ENCODE measurements at regions not wholly inside any gene's neighbourhood (a gene's known extent, or its start where the extent isn't known, plus 50 kb on each side); places are given as distances from the start of the nearest gene placed in this dataset.

DNA sequence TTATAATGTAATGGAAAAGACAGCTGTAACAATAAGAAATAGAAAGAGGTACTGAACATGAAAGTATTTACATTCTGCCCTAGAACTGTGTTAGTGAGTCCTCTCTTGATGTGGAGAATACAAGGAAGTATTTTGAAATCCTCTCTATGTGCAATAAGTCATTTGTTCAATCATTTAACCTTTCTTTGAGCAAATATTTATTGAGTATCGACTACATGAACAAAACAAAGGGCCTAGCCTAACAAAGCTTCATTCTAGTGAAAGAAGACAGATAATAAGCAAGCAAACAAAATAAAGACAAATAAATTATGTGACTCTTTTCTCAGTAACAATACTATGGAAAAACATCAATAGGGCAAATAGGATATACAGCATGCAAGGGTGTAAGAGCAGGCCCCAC is 354.9 kb upstream of the ATP11B start:
- no peak for DNase-seq
- no peaks in the 10 kb centered on the region for H3K27me3 ChIP-seq (replicated peaks)
- H3K27ac ChIP-seq = no peak overlapping the region
- no peak overlapping the region for H3K4me3 ChIP-seq (ENCODE audit: low read depth, low read length)
- H3K36me3 ChIP-seq (replicated peaks) = no peaks in the 10 kb centered on the region
- in situ Hi-C loops (cut with HindIII; ENCODE audit: low pct_ligation_motif_present, low sequenced_read_pairs) = no loop called here
- TF ChIP-seq, protein P1, sequence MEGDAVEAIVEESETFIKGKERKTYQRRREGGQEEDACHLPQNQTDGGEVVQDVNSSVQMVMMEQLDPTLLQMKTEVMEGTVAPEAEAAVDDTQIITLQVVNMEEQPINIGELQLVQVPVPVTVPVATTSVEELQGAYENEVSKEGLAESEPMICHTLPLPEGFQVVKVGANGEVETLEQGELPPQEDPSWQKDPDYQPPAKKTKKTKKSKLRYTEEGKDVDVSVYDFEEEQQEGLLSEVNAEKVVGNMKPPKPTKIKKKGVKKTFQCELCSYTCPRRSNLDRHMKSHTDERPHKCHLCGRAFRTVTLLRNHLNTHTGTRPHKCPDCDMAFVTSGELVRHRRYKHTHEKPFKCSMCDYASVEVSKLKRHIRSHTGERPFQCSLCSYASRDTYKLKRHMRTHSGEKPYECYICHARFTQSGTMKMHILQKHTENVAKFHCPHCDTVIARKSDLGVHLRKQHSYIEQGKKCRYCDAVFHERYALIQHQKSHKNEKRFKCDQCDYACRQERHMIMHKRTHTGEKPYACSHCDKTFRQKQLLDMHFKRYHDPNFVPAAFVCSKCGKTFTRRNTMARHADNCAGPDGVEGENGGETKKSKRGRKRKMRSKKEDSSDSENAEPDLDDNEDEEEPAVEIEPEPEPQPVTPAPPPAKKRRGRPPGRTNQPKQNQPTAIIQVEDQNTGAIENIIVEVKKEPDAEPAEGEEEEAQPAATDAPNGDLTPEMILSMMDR (IDR thresholded peaks at IDR 0.05; ENCODE audit: low read depth, low read length, missing control alignments) = no peak

DNA sequence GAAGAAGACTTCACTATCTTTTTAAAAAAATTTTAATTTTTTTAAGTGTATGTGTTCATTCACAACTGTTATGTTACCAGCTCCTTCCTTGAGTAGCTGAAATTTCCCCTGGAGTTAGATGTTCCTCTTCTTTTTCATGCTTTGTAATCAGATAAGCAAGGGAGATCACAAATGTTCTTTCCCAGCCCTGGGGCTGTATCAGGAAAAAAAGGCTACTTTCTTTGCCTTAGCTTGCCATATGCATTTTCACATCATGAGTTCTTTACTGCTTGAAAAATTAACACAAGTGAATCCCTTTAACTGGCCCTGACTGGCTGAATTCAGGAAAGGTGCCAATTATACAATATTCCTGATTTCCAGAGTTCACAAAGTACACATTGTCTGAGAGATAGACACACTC is 353.2 kb upstream of the ATP11B start:
- TF ChIP-seq, protein P1 (IDR thresholded peaks at IDR 0.05; ENCODE audit: low read depth, low read length, missing control alignments) = no peak
- DNase-seq = no peak
- in situ Hi-C loops (cut with HindIII; ENCODE audit: low pct_ligation_motif_present, low sequenced_read_pairs) = no loop called here
- Histone ChIP-seq H3K4me3 (ENCODE audit: low read depth, low read length) (no peak overlapping the region), H3K27me3 (replicated peaks) (no peaks in the 10 kb centered on the region), H3K27ac (no peak overlapping the region), H3K36me3 (replicated peaks) (no peaks in the 10 kb centered on the region)

DNA sequence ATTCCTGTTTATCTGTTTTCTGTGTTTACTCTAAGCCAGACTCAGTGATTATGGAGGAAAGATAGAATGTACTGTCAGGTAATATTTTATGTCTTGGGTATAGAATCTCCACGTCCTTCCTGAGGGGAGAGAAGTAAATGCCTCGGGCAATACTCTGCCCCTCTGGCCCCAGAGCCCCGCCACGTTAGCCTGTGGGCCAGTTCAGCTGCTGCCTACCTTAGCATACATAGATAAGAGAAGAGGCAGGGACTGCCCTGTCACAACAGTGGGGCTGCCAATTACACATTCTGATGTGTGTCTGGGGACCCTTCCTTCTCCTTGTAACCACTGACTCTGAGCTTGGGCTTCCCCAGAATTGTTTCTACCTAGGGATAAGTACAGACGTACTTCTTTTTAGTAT is 347.7 kb upstream of the ATP11B start:
- Histone ChIP-seq H3K27ac (no peak overlapping the region), H3K36me3 (replicated peaks) (no peaks in the 10 kb centered on the region), H3K4me3 (ENCODE audit: low read depth, low read length) (no peak overlapping the region), H3K27me3 (replicated peaks) (no peaks in the 10 kb centered on the region)
- in situ Hi-C loops (cut with HindIII; ENCODE audit: low pct_ligation_motif_present, low sequenced_read_pairs) = no loop called here
- no peak for DNase-seq
- TF ChIP-seq, protein P1 (IDR thresholded peaks at IDR 0.05; ENCODE audit: low read depth, low read length, missing control alignments) = no peak

DNA sequence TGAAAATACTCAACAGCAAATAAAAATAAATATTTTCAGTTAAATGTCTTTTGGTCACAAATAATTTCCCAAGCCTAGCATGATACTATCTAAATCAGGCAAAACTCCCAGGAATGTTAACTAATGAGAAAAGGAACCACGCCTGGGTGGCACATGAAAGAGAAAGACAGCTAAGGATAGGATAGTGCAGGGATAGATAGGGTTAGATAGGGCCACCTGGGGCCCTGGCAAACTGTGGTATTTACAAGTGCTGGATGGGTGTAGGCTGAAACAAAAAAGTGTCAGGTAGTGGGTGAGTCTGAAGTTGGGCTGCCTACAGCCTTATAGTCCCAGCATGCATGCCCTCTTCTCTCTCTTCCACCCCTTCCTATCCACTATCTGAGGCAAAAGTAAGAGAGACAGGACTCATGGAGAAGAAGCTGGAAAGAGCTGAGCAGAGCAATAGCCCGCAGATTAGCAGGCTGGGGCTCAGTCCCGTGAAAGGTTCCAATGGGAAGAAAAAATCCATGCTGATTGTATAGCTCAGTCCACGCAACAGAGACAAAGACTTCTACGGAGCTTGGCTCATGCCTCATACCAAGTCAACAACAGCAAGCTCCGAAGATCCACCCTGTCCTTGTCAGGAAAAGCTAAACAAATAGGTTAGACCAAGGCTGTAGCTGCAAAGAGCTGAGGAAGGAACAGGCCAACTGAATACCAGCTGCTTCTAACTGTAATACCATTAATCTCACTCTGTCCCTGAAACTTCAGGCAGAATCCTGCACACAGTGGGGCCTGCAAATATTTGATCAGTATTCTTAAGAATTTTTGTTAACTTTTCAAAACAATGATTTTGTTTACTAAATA is 342.1 kb upstream of the ATP11B start:
- in situ Hi-C loops (cut with HindIII; ENCODE audit: low pct_ligation_motif_present, low sequenced_read_pairs) = no loop called here
- Histone ChIP-seq H3K36me3 (replicated peaks) (no peaks in the 10 kb centered on the region), H3K4me3 (ENCODE audit: low read depth, low read length) (no peak overlapping the region), H3K27ac (no peak overlapping the region), H3K27me3 (replicated peaks) (no peaks in the 10 kb centered on the region)
- TF ChIP-seq, protein P1 (IDR thresholded peaks at IDR 0.05; ENCODE audit: low read depth, low read length, missing control alignments) = no peak
- DNase-seq = no peak

DNA sequence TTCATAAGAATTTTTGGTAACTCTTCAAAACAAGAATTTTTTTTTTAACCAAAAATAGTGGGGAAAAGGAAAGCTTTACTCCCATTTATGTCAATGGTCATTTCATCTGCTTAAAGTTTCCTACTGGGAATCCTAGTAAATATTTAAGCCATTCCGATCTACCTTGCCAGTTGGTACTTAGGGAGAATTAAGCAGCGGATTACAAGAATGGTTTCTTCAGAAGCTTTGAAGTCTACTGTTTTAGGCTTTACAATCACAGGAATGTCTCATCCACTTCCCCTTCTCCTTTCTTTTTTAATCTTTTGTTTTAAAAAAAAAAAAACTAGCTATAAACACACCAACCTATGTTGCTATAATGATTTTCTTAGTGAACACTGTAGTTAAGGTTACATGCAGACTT is 341.4 kb upstream of the ATP11B start:
- in situ Hi-C loops (cut with HindIII; ENCODE audit: low pct_ligation_motif_present, low sequenced_read_pairs) = no loop called here
- no peak overlapping the region for H3K27ac ChIP-seq
- no peaks in the 10 kb centered on the region for H3K36me3 ChIP-seq (replicated peaks)
- H3K4me3 ChIP-seq (ENCODE audit: low read depth, low read length) = no peak overlapping the region
- no peak for DNase-seq
- TF ChIP-seq, protein P1 (IDR thresholded peaks at IDR 0.05; ENCODE audit: low read depth, low read length, missing control alignments) = no peak
- H3K27me3 ChIP-seq (replicated peaks) = no peaks in the 10 kb centered on the region

DNA sequence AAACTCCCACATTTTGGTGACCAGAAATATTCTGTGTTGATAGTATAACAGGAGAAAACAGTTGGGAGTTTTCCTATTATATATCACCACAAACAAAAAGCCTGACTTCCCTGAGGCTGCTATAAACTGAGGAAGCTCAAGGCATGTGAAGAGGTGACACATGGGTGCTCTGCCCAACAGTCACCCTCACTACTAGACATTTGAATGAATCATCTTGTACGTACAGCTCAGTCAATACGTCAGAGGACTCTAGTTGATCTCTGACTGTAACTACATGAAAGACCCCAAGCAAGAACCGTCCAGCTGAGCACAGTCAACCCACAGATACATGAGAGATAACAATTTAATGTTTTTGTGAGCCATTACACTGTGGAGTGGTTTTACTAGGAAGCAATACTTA is 338.3 kb upstream of the ATP11B start:
- no peak overlapping the region for H3K27ac ChIP-seq
- no peaks in the 10 kb centered on the region for H3K27me3 ChIP-seq (replicated peaks)
- TF ChIP-seq, protein P1 (IDR thresholded peaks at IDR 0.05; ENCODE audit: low read depth, low read length, missing control alignments) = no peak
- H3K4me3 ChIP-seq (ENCODE audit: low read depth, low read length) = no peak overlapping the region
- no peaks in the 10 kb centered on the region for H3K36me3 ChIP-seq (replicated peaks)
- in situ Hi-C loops (cut with HindIII; ENCODE audit: low pct_ligation_motif_present, low sequenced_read_pairs) = no loop called here
- no peak for DNase-seq
